AG09319 (cell line): ENCODE measurements at regions not wholly inside any gene's neighbourhood (a gene's known extent, or its start where the extent isn't known, plus 50 kb on each side); places are given as distances from the start of the nearest gene placed in this dataset.

Experiments
- DNase-seq: peaks from one replicate; pipeline ENCODE4 v3.0.0-alpha.2; 2010; ENCODE audit warnings: low read depth; ENCODE audit errors: extremely low read depth
- TF ChIP-seq, protein P1 (sequence below): IDR thresholded peaks from 2 replicates; pipeline ENCODE4 v1.5.1; 2011; ENCODE audit warnings: low read depth, mild to moderate bottlenecking, inconsistent platforms, low read length, moderate library complexity

DNA sequence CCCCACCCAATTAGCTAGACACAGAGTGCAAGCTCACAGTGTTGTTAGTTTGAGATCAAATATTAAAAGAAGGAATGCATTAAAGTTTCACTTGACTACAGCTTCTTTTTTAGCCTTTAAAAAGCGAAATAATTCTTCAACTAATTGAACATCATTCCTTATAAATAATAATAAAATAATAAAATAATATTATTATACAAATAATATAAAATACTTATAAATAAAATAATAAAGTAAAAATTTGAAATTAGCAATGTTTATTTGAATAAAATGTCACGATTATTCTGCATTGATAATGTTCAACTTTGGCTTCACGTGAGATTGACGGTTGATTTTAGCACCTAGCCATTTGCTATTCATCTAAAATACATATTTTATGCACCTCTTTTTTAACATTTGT is 819.3 kb downstream of the FRK start:
- TF ChIP-seq, protein P1, sequence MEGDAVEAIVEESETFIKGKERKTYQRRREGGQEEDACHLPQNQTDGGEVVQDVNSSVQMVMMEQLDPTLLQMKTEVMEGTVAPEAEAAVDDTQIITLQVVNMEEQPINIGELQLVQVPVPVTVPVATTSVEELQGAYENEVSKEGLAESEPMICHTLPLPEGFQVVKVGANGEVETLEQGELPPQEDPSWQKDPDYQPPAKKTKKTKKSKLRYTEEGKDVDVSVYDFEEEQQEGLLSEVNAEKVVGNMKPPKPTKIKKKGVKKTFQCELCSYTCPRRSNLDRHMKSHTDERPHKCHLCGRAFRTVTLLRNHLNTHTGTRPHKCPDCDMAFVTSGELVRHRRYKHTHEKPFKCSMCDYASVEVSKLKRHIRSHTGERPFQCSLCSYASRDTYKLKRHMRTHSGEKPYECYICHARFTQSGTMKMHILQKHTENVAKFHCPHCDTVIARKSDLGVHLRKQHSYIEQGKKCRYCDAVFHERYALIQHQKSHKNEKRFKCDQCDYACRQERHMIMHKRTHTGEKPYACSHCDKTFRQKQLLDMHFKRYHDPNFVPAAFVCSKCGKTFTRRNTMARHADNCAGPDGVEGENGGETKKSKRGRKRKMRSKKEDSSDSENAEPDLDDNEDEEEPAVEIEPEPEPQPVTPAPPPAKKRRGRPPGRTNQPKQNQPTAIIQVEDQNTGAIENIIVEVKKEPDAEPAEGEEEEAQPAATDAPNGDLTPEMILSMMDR = no peak
- DNase-seq = no peak

DNA sequence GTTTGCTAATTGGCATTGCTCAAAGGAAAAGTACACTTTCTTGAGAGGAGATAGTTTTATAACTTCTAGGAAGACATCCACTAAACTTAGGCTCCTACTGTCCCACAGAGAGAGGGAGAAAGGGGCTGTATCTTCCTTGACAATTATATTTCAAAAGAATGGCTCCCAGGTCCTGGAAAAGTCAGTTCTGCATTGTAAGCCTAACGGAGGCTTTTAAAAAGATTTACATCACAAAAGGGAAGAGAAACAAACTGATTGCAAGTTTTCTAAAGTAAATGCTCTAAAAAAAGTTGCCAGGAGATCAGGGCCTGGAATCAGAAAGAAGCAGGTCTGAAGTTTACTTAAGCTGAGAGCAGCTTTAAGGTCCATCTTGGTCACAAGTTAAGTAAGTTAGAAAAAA is 839.5 kb downstream of the FRK start:
- TF ChIP-seq, protein P1 = no peak
- no peak for DNase-seq

DNA sequence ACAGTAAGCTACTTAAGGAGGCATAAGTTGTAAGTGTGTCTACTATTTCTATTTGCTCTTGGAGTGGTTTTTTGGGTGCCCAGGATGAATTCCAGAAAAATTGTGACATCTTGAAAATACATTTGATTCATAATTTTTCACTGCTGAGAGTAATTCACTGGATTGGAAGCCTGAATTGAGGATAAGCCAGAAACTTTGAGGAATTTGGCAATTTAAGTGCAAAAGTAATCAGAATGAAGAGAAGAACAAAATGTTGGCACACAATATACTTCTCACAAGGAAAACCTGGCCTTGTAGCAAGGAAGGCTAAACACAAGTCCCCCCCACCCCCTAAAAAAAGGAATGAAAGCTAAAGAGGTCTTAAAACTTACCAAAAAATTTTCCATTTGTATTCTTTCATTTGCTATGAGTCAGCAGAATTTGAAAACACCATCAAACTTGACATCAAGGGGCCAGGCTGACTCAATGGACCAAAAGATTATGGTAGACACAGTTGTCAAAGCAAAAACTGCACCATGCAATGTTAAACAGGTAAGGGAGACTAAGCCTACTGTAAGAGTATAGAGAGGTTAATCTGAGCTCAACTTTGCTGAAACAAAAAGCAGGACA is 840.0 kb downstream of the FRK start:
- TF ChIP-seq, protein P1 = no peak
- DNase-seq = no peak

DNA sequence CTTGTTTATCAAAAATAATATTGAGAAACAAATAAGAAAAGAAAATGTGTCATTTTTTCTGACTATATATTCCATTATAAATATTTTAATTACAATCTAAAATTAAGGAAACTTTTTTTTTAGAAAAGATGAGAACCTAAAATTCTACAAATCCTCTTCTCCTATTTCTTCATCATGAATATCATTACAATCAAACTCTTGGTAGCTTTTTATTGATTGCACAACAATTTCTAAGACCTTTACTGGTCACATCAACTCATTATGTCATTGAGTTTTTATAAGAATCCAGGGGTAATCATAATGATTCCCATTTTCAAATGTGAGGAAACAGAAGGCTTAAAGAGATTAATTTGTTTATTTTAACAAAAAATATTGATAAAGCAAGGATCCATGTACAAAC is 841.0 kb downstream of the FRK start:
- no peak for DNase-seq
- TF ChIP-seq, protein P1 = no peak

DNA sequence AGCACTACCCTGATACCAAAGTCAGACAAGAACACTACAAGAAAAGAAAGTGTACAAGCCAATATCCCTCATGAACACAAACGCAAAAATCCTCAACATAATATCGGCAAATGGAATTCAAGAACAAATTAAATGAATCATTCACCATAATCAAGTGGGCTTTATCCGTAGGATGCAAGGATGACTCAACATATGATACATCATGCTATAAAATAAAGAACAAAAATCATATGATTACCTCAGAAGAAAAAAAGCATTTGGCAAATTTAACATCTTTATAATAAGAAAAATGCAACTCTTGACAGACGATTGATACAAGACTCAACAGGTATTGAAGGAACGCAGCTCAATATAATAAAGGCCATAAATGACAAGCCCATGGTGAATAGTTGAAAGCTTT is 843.9 kb downstream of the FRK start:
- DNase-seq = no peak
- TF ChIP-seq, protein P1 = no peak

DNA sequence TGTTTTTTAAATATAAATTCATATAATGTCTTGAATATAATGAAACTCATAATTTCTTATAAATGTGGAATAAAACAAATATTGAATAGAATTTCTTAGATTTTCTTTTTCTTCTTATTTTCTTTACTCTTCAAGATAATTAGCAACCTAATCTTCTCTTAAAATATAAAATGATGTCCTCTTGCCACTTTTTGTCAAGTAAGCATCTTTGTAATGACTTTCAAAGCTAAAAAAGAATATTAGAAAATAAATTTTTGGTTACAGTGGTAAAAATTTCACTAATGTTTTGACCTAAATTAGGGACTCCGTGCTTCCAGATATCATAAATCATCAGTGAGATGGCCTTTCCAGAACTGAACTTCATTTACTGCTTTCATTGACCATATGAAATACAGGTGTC is 846.4 kb downstream of the FRK start:
- TF ChIP-seq, protein P1 = no peak
- DNase-seq = no peak

DNA sequence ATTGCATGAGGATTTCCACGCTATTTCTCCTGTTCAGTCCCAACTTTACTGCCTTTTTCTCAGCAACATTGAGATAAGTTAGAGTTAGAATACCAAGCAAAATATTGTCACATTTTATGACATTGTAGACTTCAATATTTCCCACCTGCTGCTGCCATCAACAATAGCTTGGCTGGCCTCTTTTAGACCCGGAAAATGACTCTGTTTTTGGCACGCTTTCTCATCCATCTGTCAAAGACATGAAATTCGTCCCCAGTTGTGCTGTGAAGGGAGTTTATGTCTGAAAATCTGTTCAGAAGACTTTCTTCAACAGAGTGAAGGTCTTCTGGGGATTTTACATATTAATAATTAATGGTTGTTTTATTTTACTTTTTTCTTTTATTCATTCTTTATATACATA is 857.3 kb downstream of the FRK start:
- TF ChIP-seq, protein P1 = no peak
- no peak for DNase-seq
